ENCODE measurements at regions not wholly inside any gene's neighbourhood (a gene's known extent, or its start where the extent isn't known, plus 50 kb on each side); places are given as distances from the start of the nearest gene placed in this dataset.

DNA sequence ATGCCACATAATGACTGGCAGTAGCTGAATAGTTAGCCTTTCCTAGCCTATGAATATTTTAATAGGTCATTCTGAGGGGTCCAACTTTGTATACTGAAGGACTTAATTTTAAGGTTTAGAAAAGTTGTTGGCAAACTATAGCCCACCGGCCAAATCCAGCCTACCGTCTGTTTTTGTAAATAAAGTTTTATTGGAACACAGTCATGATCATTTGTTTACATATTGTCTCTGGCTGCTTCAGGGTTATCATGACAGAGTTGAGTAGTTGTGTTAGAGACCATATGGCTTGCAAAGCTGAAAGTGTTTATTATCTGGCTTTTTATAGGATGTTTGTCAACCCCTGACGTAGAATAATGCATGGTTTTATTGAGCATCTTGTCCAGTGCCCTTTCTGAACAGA is 73.4 kb downstream of the NTMT2 start:
- TF ChIP-seq CTCF (IDR thresholded peaks at IDR 0.05), result no peak
- TF ChIP-seq POLR2A (IDR thresholded peaks at IDR 0.05), result no peak

All from right lobe of liver (tissue), 4 donors.